Chondrocyte (in vitro differentiated cells): ENCODE measurements at regions not wholly inside any gene's neighbourhood (a gene's known extent, or its start where the extent isn't known, plus 50 kb on each side); places are given as distances from the start of the nearest gene placed in this dataset.

Source experiments
- DNase-seq: peaks from one replicate; pipeline ENCODE4 v3.0.0; 2021; ENCODE audit warnings: mixed read lengths, low spot score
- H3K27ac Mint-ChIP-seq: one replicate; pipeline ENCODE4 v1.8.0; 2021; ENCODE audit warnings: mild to moderate bottlenecking, moderate library complexity, mixed read lengths; ENCODE audit not compliant: unreplicated experiment
- H3K27me3 Mint-ChIP-seq: 2 replicates; pipeline ENCODE4 v1.8.0; 2021; ENCODE audit warnings: low read depth, mixed read lengths
- H3K36me3 Mint-ChIP-seq: 2 replicates; pipeline ENCODE4 v1.8.0; 2021; ENCODE audit warnings: low read depth, mixed read lengths
- H3K4me1 Mint-ChIP-seq: 2 replicates; pipeline ENCODE4 v1.8.0; 2021; ENCODE audit warnings: low read depth, mild to moderate bottlenecking, mixed read lengths
- H3K4me3 Mint-ChIP-seq: one replicate; pipeline ENCODE4 v1.8.0; 2021; ENCODE audit warnings: mild to moderate bottlenecking, moderate library complexity, mixed read lengths; ENCODE audit not compliant: unreplicated experiment
- H3K9me3 Mint-ChIP-seq: 2 replicates; pipeline ENCODE4 v1.8.0; 2021; ENCODE audit warnings: low read depth, mixed read lengths
- TF ChIP-seq, protein P1 (sequence below): fragments of 200-600 bp; sonication (generic); IDR thresholded peaks from 2 replicates; pipeline ENCODE4 v1.5.0; 2021; ENCODE audit warnings: antibody characterized with exemption, mild to moderate bottlenecking, moderate library complexity

DNA sequence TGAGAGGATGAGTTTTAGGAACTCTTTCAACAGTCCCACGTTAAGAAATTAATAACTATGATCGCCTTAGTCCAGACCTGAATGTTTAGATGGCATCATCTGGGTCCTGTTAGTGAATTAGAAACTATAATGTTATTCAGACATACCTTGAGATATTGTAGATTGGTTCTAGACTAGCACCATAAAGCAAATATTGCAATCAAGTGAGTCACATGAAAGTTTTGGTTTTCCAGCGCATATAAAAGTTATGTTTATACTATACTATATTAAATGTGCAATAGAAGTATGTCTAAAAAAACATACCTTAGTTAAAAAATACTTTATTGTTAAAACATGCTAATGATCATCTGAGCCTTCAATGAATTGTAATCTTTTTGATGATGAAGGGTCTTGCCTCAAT is 106.6 kb upstream of the ATP2B1 start:
- Mint-ChIP-seq H3K36me3 (no peaks in the 10 kb centered on the region), H3K27me3 (no peaks in the 10 kb centered on the region), H3K4me3 (no peak overlapping the region), H3K4me1 (no peaks in the 10 kb centered on the region), H3K27ac (no peak overlapping the region), H3K9me3 (no peaks in the 10 kb centered on the region)
- TF ChIP-seq, protein P1, sequence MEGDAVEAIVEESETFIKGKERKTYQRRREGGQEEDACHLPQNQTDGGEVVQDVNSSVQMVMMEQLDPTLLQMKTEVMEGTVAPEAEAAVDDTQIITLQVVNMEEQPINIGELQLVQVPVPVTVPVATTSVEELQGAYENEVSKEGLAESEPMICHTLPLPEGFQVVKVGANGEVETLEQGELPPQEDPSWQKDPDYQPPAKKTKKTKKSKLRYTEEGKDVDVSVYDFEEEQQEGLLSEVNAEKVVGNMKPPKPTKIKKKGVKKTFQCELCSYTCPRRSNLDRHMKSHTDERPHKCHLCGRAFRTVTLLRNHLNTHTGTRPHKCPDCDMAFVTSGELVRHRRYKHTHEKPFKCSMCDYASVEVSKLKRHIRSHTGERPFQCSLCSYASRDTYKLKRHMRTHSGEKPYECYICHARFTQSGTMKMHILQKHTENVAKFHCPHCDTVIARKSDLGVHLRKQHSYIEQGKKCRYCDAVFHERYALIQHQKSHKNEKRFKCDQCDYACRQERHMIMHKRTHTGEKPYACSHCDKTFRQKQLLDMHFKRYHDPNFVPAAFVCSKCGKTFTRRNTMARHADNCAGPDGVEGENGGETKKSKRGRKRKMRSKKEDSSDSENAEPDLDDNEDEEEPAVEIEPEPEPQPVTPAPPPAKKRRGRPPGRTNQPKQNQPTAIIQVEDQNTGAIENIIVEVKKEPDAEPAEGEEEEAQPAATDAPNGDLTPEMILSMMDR: no peak
- no peak for DNase-seq

DNA sequence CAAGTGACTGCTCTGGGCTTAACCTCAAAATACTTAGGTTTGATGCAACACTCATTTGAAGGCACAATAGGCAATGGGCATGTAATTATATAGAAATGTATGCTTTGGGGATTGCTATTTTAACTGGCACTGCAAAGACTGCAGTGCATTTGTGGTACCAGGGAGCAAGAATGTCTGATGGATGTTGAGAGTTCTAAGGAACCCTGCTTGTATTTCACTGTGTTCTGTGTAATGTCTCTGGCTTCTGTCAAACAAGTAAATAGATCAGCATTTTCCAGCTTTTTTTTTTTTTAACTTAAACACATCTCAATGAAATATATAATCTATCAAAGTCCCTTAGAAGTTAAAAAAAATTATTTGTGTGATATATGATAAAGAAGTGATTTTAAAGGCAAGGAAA is 94.8 kb upstream of the ATP2B1 start:
- no peaks in the 10 kb centered on the region for H3K36me3 Mint-ChIP-seq
- DNase-seq: no peak
- no peaks in the 10 kb centered on the region for H3K9me3 Mint-ChIP-seq
- no peak overlapping the region for H3K4me3 Mint-ChIP-seq
- no peaks in the 10 kb centered on the region for H3K27me3 Mint-ChIP-seq
- no peaks in the 10 kb centered on the region for H3K4me1 Mint-ChIP-seq
- H3K27ac Mint-ChIP-seq: no peak overlapping the region
- TF ChIP-seq, protein P1: no peak

DNA sequence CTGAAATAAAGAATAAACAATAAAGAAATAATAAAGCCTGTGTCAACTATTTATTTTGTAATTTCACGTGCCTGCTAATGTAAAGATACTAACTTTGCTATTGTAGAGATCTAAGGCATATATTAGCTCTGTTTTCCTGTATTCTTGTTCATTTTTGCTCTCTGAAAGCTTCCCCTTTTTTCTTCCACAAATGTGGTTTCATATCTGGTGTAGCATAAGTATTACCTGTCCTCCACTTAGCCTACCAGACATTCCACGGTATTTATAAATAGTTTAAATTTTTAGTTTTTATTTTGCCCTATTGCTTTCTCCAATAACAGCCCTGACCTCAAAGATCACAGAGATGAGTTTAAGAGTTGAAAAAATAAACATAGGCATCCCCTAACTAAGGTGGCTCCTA is 92.6 kb upstream of the ATP2B1 start:
- no peak for DNase-seq
- no peak overlapping the region for H3K27ac Mint-ChIP-seq
- TF ChIP-seq, protein P1: no peak
- H3K9me3 Mint-ChIP-seq: no peaks in the 10 kb centered on the region
- no peak overlapping the region for H3K4me3 Mint-ChIP-seq
- no peaks in the 10 kb centered on the region for H3K4me1 Mint-ChIP-seq
- H3K27me3 Mint-ChIP-seq: no peaks in the 10 kb centered on the region
- no peaks in the 10 kb centered on the region for H3K36me3 Mint-ChIP-seq

DNA sequence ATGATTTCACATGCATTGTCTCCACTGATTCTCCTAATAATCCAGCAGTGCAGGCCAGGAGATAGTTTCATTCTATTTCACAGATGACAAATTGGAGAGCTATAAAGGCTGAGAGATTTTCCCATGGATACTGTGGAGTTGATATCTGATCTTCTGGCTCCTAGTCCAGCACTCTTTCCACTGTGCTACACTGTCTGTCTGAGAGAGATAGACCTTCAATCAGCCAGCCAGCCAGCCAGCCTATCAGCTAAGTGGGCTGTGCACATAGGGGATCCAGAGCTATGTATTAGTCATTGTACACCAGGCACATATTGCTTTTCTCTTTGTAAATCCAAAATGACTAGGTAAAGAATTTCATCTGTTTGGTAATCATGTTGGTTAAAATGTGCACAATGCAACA is 91.8 kb upstream of the ATP2B1 start:
- TF ChIP-seq, protein P1: no peak
- H3K9me3 Mint-ChIP-seq: no peaks in the 10 kb centered on the region
- no peaks in the 10 kb centered on the region for H3K4me1 Mint-ChIP-seq
- H3K27me3 Mint-ChIP-seq: no peaks in the 10 kb centered on the region
- H3K27ac Mint-ChIP-seq: no peak overlapping the region
- no peaks in the 10 kb centered on the region for H3K36me3 Mint-ChIP-seq
- no peak overlapping the region for H3K4me3 Mint-ChIP-seq
- no peak for DNase-seq

DNA sequence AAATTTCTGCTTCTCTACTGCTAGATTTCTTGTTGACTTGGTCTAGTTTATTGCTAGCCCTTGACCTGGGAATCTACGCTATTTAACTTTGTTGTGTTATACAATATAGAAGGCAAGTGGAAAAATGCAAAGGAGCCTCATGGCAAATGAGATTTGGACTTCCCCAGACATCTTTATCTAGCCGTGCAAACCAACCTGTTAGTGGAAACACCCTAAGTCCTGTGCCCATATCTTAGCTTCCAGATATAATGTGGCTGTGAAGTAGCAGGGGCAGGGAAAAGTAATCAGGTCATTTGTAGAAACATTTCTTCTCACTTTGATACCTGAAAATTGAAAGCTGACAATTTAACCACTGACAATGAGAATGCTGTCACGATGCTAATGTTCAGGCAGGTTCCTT is 90.7 kb upstream of the ATP2B1 start:
- DNase-seq: no peak
- no peaks in the 10 kb centered on the region for H3K27me3 Mint-ChIP-seq
- H3K9me3 Mint-ChIP-seq: peaks cover 2% of the 10 kb centered on the region
- no peaks in the 10 kb centered on the region for H3K4me1 Mint-ChIP-seq
- H3K4me3 Mint-ChIP-seq: no peak overlapping the region
- H3K27ac Mint-ChIP-seq: no peak overlapping the region
- no peaks in the 10 kb centered on the region for H3K36me3 Mint-ChIP-seq
- TF ChIP-seq, protein P1: no peak
